Urothelium cell line (cell line): ENCODE measurements at regions not wholly inside any gene's neighbourhood (a gene's known extent, or its start where the extent isn't known, plus 50 kb on each side); places are given as distances from the start of the nearest gene placed in this dataset.

Experiments used
- DNase-seq: peaks from one replicate; pipeline ENCODE4 v3.0.0; 2011; ENCODE audit warnings: low spot score, mixed read lengths
- FAIRE-seq: peaks from 2 replicates; lab custom pipeline; 2011; peaks lifted over from hg19 to GRCh38; lab: Jason Lieb, UNC

DNA sequence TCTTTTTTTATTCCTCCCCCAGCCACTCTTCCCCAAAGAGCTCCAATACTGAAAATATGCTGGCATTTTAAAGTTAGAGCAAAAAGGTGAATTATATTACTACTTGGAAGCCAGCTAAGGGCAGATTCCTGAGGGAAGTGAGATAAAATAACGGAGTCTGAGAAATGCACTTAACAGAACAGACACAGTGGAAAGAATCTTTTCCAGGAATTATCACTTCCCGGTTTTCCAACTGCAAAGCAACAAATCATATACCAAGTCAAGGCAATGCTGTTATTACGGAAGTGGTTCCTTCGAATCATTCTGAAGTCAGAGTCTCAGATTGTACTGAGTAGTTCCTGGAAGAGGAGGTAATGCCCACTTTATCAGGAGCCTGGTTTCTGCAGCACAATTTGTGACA is 435.0 kb upstream of the SPRED2 start:
- FAIRE-seq = no peak

DNA sequence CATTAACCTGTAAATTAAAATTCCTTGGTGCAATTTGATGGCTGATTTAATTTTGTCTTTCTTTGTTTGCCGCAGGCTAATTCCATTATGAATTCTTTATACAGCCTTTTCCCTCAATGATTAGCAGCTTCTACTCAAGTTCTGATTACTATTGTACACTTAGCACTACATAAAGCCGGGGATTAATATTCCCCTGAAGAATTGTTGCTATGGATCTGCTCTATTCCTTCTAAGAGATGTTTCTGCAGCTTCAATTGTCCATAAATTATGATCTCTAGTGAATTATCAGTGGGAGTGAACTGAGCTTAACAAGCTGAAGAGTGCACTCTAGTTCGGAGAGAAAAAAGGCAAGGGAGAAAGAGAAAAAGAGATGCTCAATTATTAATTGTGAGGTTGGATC is 433.7 kb upstream of the SPRED2 start:
- DNase-seq (no peak), FAIRE-seq (no peak)

More for the DNA sequence above, 435.0 kb upstream of the SPRED2 start:
- no peak for DNase-seq

DNA sequence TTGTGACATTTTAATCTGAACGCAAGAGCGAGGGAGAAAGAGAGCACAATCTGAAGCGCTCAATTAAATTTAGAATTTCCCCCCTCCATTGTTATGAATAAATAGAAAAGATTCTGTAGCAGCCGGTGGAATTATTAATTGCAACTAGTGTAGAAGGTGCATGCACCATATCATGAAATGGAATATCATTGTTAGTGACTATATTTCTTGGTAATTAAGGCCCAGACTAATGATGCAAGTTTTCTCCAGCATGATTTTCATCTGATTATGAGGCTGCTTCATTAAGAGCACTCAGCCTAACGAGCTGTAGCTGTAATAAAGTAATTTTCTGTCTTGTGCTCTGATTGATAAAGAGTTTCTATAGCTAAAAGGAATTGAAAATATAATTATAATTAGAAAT is 432.2 kb upstream of the SPRED2 start:
- FAIRE-seq = no peak
- DNase-seq = no peak

DNA sequence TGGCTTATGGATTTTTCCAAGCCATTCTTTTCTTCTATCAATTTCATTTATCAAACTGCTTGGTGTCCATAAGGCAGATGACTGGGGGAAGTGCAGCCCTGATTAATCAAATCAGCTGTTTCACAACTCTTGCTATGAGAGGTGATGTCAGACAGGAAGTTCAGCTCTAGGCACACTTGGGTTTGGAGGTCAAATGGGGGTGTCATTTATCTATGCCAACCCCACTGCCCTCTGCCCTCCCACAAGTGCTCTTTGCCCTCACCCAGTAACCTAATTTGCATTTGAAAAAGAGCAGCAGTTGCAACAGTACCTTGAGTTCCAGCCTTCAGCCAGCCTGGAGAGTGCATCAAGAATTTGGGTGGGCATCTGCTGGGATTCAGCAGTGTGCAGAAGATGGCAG is 431.3 kb upstream of the SPRED2 start:
- FAIRE-seq = no peak
- no peak for DNase-seq

DNA sequence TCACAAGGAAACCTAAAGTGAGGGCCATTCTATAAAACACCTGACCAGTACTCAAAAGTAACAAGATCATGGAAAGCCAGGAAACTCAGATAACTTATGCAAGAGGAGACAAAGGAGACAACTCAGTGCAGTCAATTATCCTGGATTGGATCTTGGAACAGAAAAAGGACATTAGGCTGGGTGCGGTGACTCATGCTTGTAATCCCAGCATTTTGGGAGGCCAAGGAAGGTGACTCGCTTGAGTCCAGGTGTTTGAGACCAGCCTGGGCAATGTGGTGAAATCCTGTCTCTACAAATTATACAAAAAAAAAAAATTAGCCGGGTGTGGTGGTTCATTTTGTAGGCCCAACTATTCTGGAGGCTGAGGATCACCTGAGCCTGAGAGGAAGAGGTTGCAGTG is 424.5 kb upstream of the SPRED2 start:
- FAIRE-seq (no peak), DNase-seq (no peak)

DNA sequence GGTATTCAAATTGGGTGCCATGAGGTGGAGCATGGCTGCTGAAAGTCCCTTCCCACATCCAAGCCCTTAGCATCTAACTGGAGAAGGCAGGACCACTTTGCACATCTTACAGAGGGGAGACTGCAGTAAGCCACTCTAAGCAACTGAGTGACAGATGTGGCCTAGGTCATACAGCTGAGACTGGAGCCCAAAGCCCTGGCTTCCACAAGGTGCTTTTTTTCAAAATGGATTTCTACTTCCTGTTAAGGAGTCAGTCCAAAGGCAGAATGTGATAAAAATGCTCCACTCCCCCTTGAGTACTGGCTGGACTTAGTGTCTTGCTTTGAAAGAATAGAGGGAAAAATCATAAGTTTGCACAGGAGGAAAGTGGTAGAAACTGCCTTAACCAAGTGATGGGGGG is 424.0 kb upstream of the SPRED2 start:
- DNase-seq (no peak), FAIRE-seq (no peak)

DNA sequence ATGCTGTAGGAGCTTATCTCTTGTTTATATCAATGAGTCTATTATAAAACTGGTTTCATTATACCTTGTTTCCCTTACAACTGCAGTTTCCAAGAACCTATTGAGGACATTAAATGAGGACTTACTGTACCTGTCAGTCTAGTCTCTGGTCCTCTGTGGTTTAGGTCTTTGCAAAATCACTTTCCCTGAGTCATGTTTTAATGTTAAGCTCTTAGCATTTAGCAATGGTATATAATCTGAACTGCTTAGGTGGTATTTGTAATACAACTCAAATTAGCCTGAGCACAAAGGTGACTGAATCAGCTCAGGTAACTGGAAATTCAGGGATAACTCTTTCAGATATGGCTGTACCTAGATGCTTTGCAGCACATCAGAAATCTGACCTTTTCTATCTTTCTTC is 418.3 kb upstream of the SPRED2 start:
- FAIRE-seq = no peak
- DNase-seq = no peak

DNA sequence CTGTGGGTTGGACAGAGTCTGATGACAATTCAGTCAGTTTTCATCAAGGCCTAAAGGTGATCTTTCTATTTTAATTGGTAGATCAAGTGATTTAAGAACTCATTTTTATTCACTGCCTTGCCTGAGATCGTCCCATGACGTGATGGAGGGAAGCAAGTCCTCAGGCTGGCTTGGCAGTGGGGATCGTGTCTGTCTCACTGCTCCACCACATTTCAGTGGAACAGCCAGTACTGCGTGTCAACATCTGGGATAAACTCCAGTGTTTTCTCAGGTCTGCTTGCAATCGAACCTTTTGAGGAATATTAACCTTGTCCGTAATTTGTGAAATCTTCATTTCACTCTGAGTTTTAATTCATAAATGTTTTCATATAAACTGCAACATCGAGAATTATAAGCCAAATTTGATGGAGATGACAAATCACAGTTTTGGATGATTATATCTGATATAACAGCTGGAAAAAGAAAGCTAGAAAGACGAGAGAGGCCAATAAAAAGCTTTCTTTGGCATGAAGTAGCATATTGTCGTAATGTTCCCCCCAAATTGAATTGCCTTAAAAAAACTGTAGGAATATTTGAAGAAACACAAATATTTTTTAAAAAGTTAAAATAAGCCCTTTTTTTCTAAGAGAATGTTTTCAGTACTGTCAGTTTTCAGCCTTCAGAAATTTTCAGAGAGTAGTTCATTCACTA is 414.7 kb upstream of the SPRED2 start:
- no peak for DNase-seq
- peak; percentile 50 for FAIRE-seq

DNA sequence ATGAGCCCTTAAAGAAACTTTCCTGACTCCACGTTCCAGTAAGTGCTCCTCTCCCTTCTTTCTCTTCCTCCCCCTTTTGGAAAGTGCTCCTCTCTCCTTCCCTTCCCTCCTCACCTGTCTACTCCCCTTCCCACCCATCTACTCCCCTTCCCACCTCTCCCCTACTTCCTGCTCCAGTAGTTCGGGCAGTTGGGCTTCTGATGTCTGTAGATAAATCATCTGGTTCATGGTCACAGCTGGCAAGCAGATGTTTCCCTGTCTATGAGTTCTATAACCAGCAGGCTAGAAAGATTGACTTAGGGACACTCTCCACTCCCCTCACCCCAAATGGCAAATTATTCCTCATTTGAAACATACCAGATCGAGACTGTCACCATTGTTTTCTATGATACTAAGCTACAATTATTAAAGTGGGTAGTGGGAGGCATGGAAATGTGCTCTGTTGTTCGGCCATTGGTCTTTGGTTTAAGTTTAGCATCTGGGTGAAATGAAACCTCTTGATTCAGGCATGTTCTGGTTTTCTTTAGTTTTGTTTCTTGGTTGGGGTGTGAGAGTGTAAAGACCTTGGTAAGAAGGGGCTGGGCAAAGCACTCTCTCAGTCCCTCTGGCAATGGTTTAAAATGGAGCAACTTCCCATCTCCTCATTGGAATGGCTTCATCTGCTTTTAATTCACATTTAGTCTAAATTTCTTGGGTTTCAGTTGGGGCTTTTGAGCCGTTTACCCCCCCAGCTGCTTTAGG is 413.2 kb upstream of the SPRED2 start:
- FAIRE-seq (no peak), DNase-seq (no peak)

DNA sequence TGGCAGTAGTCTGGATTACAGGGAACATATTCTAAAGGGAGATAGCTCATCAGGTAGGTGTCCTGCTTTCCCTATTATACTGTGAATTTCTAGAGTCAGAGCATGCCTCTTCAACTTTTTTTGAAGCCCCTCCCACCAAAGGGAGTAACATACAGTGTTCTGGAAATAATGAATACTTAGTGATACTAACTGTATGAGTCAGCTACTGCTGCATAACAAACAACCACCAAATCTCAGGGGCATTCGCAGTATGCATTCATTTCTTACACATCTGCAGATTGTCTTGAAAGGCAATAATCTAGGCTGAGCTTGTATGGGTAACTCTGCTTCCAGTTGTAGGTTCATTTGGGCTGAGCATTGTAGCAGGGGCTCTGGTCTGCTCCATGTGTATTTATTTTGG is 409.7 kb upstream of the SPRED2 start:
- DNase-seq = no peak
- FAIRE-seq = no peak

DNA sequence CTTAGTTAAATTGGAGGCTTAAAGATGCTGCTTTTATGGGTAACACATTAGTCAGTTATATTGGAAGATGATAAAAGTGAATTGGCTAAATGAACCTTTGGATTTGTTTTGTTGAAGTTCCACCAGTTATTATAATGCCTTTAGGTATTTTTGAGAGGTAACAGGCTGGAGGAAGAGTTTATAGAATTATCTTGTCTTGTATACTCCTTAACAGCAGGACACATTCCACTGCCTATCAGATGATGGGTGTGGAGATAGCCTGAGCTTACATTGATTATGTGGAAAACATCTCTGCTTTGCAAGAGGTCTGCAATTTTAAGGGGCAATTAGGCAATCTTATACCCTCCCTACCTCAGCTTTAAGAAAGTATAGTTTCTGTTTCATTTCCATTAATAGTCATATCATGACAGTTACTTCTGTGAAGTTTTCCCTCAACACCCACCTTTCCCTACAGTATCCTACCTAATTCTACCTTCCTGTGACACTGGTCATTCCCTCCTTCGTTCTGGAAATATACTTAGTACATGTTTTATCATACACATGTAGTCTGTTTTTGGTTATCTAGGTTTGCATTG is 403.7 kb upstream of the SPRED2 start:
- DNase-seq = no peak
- no peak for FAIRE-seq

DNA sequence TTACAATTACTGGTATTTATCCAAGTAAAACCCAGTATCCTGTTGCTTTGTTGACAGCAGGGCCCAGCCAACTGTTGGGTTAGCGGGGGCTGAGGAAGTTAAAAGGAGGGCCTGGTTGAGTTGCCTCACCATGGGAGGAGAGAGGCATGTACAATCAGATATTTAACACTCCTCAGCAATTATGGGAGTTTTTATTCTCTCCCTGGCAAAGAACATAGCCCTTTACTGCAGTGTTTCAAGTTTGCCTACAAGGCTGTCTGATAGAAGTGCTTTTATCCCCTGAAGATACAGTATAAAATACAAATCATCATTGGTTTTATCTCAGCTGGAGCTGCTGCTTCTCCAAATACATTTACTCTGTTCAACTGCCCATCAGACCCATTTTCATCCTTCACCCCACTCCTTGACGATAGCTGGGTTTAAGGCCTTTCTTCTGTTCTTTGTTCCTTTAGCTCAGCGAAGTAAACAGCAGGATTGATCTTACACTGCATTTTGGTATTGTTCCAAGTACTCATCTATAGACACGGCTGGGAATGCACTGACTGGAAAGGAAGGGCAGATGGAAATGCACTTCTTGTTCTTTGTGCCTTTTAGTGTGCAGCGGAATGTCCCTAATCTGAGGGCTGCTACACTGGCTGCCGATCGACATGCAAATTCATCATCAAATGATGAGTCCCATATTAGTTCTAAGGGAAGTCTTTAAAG is 402.5 kb upstream of the SPRED2 start:
- FAIRE-seq = no peak
- DNase-seq = no peak

DNA sequence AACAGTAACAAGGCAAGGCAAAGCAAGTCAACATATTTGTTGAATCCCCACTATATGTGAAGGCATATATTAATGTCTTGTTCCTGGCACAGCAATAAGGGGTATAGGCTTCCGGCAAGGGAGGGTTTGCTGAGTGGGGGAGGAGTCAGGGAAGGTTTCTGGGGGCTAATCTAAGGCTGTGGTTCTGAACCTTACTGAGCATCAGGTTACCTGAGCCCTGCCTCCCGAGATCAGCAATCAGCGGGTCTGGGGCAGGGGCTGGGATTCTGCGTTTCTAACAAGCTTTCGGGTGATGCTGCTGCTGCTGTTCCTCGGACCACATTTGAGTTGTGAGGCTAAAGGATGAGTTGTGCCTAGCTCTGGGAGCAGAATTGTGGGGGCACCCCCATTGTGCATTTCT is 401.7 kb upstream of the SPRED2 start:
- DNase-seq (no peak), FAIRE-seq (no peak)

DNA sequence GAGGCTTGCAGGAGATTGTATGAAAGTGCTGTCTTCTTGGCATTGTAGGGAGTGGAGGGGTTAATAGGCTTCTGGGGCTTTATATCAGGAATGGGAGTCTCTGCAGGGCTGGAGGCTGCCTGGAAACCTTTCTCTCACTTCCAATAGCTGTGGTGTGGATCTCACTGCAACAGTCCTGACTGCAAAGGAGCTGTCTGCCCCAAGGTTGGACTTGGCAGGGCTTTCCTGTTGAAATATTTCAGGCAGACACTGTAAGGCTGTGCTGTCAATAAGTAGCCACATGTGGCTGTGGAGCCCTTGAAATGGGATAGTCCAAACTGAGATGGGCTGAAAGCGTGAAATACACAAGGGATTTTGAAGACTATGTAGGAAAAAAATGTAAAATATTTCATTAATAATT is 399.1 kb upstream of the SPRED2 start:
- no peak for FAIRE-seq
- no peak for DNase-seq

DNA sequence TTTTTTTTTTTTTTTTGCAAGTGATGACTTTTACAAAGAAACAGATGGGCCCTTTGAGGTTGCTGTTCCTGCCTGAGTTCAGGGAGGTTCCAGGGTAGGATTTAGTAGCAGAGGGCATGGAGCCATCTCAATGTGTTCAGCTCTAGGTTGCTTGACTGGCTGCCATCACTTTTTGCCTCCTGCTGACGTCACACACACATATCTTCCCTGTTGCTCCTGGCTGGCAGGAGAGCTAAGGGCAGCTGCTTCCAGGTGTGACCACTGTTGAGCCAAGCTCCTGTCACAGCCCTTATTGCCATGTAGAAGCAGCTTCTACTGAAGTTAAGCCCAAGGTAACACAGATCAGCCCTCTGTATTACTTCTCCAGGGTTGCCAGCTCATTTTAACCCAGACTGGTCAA is 394.2 kb upstream of the SPRED2 start:
- no peak for DNase-seq
- FAIRE-seq = no peak

DNA sequence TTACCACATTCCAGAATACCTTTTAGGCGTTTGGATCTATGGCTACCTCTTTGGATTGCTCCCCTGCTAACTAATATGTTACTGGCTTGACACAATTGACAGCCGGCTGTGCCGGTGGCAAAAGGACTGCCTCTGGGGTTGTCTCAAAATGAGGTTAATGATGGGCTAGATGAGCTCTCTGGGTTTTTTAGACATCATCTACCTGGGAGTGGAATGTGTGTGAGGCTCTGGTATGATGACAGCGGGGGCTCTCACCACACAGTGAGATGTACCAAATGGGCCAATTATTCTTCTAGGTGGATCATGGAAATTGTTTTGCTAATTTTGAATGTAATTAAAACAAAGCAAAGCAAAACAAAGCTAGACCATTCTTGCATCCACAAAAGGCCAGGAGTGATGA is 391.1 kb upstream of the SPRED2 start:
- no peak for FAIRE-seq
- no peak for DNase-seq

DNA sequence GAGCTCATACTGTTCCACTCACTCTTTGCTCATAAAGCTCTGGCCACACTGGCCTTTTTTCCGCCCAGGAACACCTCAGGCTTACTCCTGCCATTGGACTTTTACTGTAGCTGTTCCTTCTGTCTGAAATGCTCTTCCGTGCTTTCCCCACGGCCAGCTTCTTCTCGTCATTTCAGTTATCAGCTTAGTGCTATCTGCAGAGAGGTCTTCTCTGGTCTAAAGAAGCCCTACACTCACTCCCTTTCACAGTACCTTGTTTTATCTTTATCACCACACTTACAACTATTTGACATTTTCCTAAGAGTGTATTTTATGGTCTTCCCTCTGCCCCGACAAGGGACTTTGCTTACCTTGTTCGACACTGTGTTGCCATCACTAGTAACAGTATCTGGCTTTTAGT is 388.1 kb upstream of the SPRED2 start:
- FAIRE-seq = no peak

DNA sequence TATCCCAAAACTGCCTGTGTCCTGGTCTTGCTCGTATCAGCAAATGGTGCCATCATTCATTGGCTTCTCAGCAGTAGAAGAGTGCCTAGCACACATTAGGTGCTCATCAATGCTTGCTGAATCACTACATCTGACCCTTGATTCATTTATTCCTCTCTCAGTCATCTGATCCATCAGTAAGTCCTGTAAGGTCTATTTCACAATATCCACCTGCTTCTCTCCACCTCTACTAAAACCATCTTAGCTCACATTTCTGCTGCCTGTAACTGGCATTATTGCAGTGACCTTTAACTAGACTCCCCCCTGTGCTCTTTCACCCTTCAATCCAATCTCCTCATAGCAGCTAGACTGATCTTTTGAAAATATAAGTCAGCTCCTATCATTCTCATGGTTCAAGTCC is 387.6 kb upstream of the SPRED2 start:
- no peak for DNase-seq
- FAIRE-seq = no peak

More for the DNA sequence above, 388.1 kb upstream of the SPRED2 start:
- no peak for DNase-seq

DNA sequence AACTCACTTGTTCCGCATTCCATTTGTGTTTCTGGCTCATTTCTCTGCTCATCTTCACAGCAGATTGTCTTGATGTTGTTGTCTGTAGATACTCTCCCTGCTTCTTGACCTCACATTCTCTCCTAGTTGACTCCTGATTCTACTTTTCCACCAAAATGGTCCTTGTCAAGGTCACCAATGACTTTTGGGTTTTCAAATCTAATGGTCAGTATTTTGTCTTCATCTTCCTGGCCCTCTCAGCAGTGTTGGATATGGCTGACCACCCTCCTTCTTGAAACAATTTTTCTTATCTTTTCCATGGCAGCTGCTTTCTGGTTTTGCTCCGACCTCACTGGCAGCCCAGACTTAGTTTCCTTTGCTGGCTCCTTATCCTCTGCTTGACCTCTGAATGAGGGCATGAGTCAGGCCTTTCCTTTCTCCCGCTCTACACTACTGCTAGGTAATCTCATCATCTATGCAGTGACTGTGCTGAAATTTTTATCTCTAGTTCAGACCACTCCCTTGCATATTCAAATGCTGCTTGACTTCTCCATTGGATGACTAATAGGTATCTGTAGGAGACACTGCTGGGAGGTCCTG is 386.6 kb upstream of the SPRED2 start:
- FAIRE-seq (no peak), DNase-seq (no peak)

DNA sequence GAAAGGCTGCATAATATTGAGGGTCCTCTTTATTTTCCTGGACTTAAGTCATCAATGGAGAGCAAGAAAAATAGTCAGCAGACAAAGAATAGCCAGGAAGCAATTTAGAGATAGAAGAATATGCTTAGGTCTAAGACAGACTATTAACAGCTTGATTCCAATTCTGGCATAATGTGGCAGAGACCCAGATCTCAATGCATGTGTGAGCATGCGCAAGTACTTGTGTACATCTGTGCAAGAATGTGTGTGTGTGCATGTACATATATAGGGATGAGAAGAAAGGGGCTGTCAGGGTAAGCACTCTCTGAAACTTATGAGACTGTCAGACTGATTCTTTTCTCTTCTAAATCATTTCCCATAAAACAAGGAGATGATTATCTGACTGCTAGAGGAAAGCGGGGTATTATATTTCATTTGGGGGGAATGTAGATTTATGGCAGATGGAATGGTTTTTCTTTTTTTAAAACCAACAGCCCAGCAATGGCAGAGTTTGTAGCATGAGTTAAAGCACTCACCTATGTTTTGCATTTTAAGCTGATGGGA is 381.3 kb upstream of the SPRED2 start:
- FAIRE-seq (no peak), DNase-seq (no peak)

DNA sequence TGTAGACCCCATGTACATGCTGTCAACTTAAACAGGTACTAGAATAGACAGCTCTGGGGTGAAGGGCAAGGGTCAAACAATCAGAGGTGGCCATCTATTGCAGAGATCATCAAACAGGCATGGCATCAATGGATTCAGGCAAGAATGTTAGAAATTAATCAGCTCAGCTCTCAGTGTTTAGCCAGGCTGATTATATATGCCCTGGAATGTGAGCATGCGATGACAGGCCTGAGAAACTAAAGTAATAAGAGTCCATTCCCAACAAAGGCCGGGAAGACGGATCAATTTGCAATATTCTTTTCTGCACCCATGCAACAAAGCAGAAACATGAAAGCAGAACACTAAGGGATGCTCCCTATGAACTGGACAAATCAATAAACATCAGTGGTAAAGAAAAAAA is 380.5 kb upstream of the SPRED2 start:
- DNase-seq (no peak), FAIRE-seq (no peak)
